Right lobe of liver (tissue), 6 donors: ENCODE measurements at regions not wholly inside any gene's neighbourhood (a gene's known extent, or its start where the extent isn't known, plus 50 kb on each side); places are given as distances from the start of the nearest gene placed in this dataset.
A peak's percentile ranks its signal among the peaks of the same experiment; 100 is the strongest.

Experiments
- ATAC-seq, 4 donors: fragments of 200-7000 bp; cut with Tn5 transposase; one replicate each; pipeline ENCODE4 v1.9.1; 2020; ENCODE audit warnings: mild to moderate bottlenecking in 4 of 4, moderate library complexity in 4 of 4
- DNase-seq, 3 donors: peaks; one replicate each; pipeline ENCODE4 v3.0.0-alpha.2; 2020
- H3K27ac ChIP-seq, 3 donors: fragments of 200-600 bp; one replicate each; pipeline ENCODE4 v1.8.0; 2022
- H3K27me3 ChIP-seq, 2 donors: fragments of 200-600 bp; one replicate each; pipeline ENCODE4 v1.8.0; 2022
- H3K36me3 ChIP-seq, 4 donors: fragments of 200-600 bp; sonication (generic) in 1 of 4; one replicate each; pipeline versions ENCODE4 v1.5.1 to v1.8.0; 2017 to 2022; ENCODE audit warnings: control low read depth in 1 of 4
- H3K4me1 ChIP-seq, 4 donors: fragments of 200-600 bp; sonication (generic) in 1 of 4; one replicate each; pipeline versions ENCODE4 v1.5.1 to v1.8.0; 2017 to 2022; ENCODE audit warnings: control low read depth in 1 of 4
- H3K4me3 ChIP-seq, 3 donors: fragments of 200-600 bp; one replicate each; pipeline ENCODE4 v1.8.0; 2022
- H3K9me3 ChIP-seq, 4 donors: fragments of 200-600 bp; sonication (generic) in 1 of 4; one replicate each; pipeline versions ENCODE4 v1.5.1 to v1.8.0; 2017 to 2022; ENCODE audit warnings: control low read depth in 1 of 4
- POLR2A ChIP-seq: fragments of 450-650 bp; IDR thresholded peaks from one replicate; pipeline ENCODE4 v1.6.1; 2017; ENCODE audit warnings: antibody characterized with exemption, mild to moderate bottlenecking
- WGBS: methylation state at CpG from one replicate; pipeline ENCODE4 v1.1.6; 2018; ENCODE audit warnings: low coverage, low lambda C conversion rate; ENCODE audit not compliant: insufficient coverage; ENCODE audit errors: missing lambda C conversion rate; 5-methylcytosine and 5-hydroxymethylcytosine counted together
- intact Hi-C, 2 donors: fragments of 100-400 bp; cut with DNase I; formaldehyde crosslinking; loops; one replicate each; pipeline versions ENCODE4 v1.11.2 to v1.14.1; 2022
- TF ChIP-seq, protein P1 (sequence below), 4 donors: fragments of 200-600 bp in 3 of 4; fragments of 450-650 bp in 1 of 4; IDR thresholded peaks; one replicate each; pipeline versions ENCODE4 v1.5.1 to v1.8.0; 2016 to 2022; ENCODE audit warnings: antibody characterized with exemption in 4 of 4, mild to moderate bottlenecking in 2 of 4
- donor health status: DM: no; HTN: yes; CAD: no.
- donor health status: DM: no; HTN: no; CAD: no.
- donor health status: DM: no; HTN: no; CAD: no.
- donor health status: DM: no; HTN: yes; CAD: no.
- donor health status: DM: no; HTN: yes; CAD: no.

GRCh38 chr13:109656206-109656605 lies 130.2 kb downstream of the IRS2 start:
- H3K4me1 ChIP-seq = no peaks in the 10 kb centered on the region
- 73% methylated on average over 2 of the region's 2 CpGs for WGBS
- no peaks in the 10 kb centered on the region for H3K36me3 ChIP-seq
- no peaks in the 10 kb centered on the region for H3K27me3 ChIP-seq
- intact Hi-C loops = no loop called here
- H3K4me3 ChIP-seq = no peak overlapping the region
- TF ChIP-seq, protein P1, sequence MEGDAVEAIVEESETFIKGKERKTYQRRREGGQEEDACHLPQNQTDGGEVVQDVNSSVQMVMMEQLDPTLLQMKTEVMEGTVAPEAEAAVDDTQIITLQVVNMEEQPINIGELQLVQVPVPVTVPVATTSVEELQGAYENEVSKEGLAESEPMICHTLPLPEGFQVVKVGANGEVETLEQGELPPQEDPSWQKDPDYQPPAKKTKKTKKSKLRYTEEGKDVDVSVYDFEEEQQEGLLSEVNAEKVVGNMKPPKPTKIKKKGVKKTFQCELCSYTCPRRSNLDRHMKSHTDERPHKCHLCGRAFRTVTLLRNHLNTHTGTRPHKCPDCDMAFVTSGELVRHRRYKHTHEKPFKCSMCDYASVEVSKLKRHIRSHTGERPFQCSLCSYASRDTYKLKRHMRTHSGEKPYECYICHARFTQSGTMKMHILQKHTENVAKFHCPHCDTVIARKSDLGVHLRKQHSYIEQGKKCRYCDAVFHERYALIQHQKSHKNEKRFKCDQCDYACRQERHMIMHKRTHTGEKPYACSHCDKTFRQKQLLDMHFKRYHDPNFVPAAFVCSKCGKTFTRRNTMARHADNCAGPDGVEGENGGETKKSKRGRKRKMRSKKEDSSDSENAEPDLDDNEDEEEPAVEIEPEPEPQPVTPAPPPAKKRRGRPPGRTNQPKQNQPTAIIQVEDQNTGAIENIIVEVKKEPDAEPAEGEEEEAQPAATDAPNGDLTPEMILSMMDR (IDR thresholded peaks at IDR 0.05) = no peak
- TF ChIP-seq POLR2A = no peak
- no peaks in the 10 kb centered on the region for H3K9me3 ChIP-seq
- no peak overlapping the region for H3K27ac ChIP-seq
- no peak for DNase-seq
- ATAC-seq = no peak

GRCh38 chr13:109655611-109656010 lies 130.8 kb downstream of the IRS2 start:
- TF ChIP-seq, protein P1 (IDR thresholded peaks at IDR 0.05) = no peak
- no peak for TF ChIP-seq POLR2A

DNA sequence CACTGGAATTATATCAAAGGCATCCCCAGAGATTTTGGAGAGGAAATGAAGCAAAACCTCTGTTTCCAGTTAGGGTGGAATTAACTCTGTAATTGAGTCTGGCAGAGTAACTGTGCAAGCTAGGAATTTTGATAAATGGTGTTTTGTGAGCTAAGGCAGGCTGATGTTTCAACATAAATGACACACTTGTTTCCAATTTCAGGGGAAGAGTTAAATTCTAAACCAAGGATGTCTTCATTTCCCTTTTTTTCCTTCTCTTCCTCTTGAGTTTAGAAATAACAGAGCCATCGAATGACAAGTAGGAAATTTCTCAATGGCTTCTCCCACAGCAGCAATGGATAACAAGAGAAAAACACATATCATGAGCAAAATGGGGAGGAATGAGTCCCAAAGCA lies 131.2 kb downstream of the IRS2 start:
- Histone ChIP-seq H3K36me3 (no peaks in the 10 kb centered on the region), H3K27me3 (no peaks in the 10 kb centered on the region), H3K27ac (no peak overlapping the region), H3K4me1 (peaks cover 0 to 2% (median 0%) of the 10 kb centered on the region in 4 donors), H3K9me3 (no peaks in the 10 kb centered on the region), H3K4me3 (no peak overlapping the region)
- TF ChIP-seq, protein P1 (IDR thresholded peaks at IDR 0.05) = no peak
- TF ChIP-seq POLR2A = no peak
- ATAC-seq (peak; percentile 7 to 36 (median 26)), DNase-seq (no peak)
- intact Hi-C loops = no loop called here
- 40% methylated on average over 1 of the region's 1 CpG for WGBS

More at GRCh38 chr13:109655611-109656010, 130.8 kb downstream of the IRS2 start:
- Histone ChIP-seq H3K9me3 (no peaks in the 10 kb centered on the region), H3K36me3 (no peaks in the 10 kb centered on the region), H3K4me1 (no peaks in the 10 kb centered on the region), H3K27me3 (no peaks in the 10 kb centered on the region), H3K27ac (no peak overlapping the region), H3K4me3 (no peak overlapping the region)
- no peak for DNase-seq
- intact Hi-C loops = no loop called here
- peak in 1 of 4 donors; percentile 7 for ATAC-seq
- WGBS = 58% methylated on average over 3 of the region's 5 CpGs

DNA sequence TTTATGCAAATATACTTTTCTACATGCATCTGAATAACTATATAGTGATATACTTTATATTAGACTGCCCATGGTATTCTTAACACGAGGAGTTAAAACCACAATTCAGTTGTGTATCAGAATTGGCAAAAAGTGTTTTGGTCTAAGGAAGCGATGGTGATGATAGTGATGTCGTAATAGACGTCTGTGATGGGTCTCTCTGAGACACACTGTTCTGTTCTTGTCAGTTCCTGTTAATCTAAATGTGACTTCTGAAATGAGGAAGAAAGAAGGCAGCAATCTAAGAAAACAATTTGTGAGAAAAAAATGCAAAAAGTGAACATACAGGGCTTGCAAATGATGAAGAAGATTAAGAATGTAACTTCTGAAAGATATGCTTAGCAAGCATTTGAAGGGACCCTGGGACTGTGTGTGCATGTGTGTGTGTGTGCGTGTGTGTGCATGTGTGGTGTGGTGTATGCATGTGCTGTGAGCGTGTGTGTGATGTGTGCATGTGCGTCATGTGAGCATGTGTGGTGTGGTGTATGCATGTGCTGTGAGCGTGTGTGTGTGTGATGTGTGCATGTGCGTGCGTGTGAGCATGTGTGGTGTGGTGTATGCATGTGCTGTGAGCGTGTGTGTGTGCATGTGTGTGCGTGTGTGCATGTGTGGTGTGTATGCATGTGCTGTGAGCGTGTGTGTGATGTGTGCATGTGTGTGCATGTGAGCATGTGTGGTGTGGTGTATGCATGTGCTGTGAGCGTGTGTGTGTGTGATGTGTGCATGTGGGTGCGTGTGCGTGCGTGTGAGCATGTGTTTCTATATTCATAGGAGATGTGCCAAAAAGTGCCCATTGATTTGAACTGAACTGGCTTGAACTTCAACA lies 131.8 kb downstream of the IRS2 start:
- Histone ChIP-seq H3K9me3 (no peaks in the 10 kb centered on the region), H3K27me3 (no peaks in the 10 kb centered on the region), H3K4me1 (peaks cover 0 to 5% (median under 1%) of the 10 kb centered on the region in 4 donors), H3K4me3 (no peak overlapping the region), H3K36me3 (no peaks in the 10 kb centered on the region), H3K27ac (no peak overlapping the region)
- TF ChIP-seq, protein P1 (IDR thresholded peaks at IDR 0.05) = no peak
- TF ChIP-seq POLR2A = no peak
- ATAC-seq (peak; percentile 31 to 42 (median 36)), DNase-seq (no peak)
- 54% methylated on average over 16 of the region's 17 CpGs for WGBS
- intact Hi-C loops = no loop called here
